OCI-M1 (cell line): ENCODE measurements at regions not wholly inside any gene's neighbourhood (a gene's known extent, or its start where the extent isn't known, plus 50 kb on each side); places are given as distances from the start of the nearest gene placed in this dataset.

ENCODE experiments used
- DNase-seq: peaks from one replicate; lab custom pipeline; 2025; lab: John Stamatoyannopoulos, UW

GRCh38 chr17:33777674-33778073, 477.4 kb upstream of the CCL2 start:
- no peak for DNase-seq

GRCh38 chr17:33778505-33779233, 476.4 kb upstream of the CCL2 start:
- no peak for DNase-seq

GRCh38 chr17:33779234-33779591, 475.9 kb upstream of the CCL2 start:
- peak; percentile 84 for DNase-seq

DNA sequence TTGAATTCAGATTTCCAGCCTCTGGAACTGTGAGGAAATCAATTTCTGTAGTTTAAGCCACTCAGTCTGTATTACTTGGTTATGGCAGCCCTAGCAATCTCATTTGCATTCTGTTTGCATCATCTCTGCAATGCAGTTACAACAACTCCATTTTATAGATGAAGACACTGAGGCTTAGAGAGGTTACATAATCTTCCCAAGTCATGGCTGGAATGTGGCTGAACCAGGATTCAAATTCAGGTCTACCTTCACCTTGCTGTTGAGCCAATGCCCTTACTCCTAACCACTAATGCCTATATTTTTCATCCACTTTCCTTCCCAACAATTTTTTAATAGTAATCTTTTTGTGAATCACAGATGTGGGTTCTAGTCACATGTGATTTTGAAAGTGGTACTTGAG, 469.8 kb upstream of the CCL2 start:
- DNase-seq, result no peak

DNA sequence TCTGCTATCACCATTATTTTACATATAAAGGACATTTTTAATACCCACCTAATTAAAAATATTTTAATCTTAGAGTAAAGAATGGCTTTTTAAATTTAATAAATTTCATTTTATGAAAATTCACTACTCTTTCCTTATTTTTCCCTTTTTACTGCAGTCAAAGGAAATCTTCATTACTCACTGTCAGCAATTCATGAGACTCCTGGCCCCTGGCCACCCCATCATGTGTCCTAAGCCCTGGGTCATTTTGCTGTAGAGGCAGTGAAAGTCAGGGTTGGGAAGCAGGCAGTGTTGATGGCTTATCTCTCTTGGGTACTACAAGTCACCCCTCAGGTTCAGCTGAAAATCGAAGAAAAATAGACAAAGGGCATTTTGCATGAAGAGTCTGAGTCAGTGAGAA, 468.6 kb upstream of the CCL2 start:
- no peak for DNase-seq

- DNase-seq, result no peak
These were observed 465.4 kb upstream of the CCL2 start for GRCh38 chr17:33789658-33790057.

- DNase-seq, result no peak
These were observed 457.9 kb upstream of the CCL2 start for GRCh38 chr17:33797181-33797580.

GRCh38 chr17:33798308-33798707, 456.8 kb upstream of the CCL2 start:
- DNase-seq, result no peak

DNA sequence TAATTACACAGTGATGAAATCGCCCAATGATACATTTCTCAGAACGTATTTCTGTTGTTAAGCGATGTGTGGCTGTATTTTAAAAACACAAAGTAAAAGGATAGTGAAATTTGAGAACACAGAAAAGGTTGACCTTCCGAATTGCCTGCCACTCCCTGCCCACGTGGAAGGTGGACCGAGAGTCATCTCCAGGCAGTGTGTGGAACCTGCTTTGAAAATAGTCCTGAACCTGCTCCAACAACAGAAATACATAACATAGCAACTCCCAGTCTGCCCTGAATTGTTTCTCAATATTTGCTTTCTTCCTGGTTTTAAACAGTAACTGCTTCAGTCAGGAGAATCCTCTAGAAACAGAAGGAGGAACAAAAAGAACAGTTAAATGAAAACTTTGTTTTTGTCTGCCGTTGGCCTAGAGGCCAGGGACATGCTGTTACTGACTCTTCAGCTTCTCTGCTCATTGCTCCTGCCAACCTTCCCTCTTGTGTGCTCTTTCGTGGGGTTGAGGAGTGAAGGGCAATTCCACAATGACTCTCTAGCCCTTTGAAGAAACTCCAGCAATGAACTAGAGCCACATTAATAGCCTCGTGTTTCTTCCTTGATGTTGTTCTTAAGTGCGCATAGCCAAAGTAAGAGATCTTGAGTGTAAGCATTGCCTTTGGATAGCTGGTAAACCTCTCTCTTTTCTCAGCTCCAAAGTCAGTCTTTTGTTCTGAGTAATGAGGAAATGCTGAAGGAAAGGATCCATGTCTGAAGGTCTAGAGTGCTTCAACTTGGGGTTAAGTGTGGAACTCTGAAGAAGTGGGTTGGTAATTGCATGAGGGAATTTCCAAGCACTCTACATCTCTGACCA, 452.5 kb upstream of the CCL2 start:
- DNase-seq, result no peak

- no peak for DNase-seq
These were observed 451.8 kb upstream of the CCL2 start for GRCh38 chr17:33803199-33803685.

DNA sequence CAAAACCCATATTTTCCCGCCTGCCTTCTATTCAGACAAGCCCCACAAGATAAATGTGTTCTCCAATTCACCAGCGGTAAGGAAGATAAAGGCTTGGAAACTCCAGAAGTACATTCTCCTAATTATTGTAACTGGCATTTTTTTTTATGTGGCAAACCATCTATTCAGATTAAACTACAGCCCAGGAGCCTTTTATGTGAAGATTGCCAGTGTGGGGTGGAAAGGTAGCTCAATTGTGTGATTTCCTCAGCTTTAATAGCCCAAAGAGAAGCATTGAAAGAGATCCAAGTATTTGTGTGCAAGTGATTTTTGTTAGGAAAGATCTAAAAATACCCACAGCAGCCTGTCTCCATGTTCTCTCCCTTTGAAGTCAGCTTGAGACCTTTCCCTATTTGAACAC, 451.4 kb upstream of the CCL2 start:
- DNase-seq, result no peak

DNA sequence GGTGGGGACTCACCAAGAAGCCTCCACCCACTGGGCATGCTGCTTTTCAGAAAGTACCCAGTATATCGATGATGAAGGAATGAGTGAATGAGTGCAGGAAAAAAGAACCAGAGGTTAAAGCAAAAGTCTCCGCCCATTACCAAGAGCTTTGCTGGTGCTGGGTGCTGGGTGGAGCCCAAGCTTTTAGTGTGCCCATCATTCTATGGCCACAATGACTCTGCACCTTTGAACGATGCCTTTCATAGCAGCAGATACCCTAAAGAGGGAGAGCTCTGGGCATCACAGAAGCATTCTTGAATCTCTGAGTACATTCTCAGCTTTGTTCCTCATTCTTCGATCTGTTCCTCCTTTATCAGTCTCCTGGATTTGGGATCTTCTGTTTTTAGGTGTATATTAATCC, 450.7 kb upstream of the CCL2 start:
- peak; percentile 32 for DNase-seq

- no peak for DNase-seq
These were observed 448.5 kb upstream of the CCL2 start for GRCh38 chr17:33806631-33807030.

DNA sequence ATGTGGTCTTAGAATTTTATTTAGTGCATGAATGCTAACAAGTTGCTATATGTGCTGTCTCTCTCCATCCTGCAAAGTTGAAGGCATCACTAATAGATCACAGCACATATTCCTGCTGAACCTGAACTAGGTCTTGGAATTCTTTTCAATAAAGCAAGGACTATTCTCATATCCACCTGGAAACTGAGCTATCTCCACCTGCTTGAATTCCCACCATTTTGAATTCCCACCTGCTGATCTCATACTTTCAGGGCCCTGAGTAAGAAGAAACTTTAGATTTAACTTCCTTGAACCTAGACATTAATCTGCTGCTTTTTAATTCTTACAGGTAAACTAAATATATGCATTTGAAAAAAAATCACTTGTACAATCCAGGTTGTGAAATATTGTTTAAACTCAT, 445.3 kb upstream of the CCL2 start:
- no peak for DNase-seq

DNA sequence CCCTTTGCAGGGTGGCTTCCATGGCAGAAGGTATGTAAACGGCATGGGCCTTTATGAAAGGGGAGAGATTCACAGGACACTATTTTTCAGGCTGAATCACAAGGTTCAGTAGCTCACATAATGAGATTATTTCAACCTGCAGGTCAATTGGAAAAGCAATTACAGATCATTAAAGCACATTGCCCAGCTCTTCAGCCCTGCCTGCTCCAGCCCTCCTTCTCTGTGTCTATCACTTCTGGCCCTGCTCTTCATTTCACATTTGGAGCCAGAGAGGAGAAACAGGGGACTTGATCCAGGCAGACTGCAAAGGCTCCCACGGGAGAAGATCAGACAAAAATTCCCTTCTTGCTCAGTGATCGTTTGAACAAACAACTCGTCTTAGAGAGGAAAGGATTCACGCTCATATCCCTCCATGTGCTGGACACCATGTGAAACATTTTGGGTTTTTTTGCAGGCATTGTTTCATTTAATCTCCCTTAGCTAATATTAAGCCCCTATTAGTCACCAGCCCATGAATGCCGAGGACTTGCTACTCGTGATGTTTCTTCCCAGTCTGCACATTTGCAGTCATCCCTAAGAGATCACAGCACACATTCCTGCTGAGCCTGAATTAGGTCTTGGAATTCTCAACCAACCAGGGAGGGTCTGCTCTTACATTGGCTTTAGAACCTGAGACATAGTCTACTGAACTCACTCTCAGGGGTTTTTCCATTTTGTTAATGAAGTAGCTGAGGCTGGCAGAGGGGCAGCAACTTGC, 443.9 kb upstream of the CCL2 start:
- no peak for DNase-seq

DNA sequence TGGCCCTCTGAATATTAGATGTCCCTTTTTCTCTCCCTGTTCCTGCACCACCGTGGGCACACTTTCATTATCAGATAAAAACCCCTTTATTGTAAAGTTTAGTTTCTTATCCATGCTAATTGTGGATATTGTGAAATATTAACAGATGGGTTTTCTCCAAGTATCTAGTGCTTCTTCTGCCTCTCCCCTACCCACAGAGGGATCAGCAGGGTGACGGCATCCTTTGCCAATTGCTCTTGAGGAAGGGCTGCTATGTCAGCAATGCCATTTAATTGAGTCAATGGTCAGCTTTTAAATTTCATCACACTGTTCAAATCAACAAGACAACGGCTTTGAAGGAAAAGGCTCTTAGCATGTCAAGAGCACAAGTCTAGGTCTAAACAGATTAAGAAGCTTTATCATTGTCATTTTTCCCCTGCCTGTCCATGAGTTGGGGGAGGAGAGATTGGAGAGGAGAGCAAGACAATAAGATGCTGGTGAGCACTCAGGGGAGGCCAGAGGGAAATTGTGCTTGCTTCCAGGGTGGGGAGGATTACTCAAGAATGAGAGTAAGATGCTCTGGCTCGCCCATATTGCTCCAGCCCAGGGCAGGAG, 443.0 kb upstream of the CCL2 start:
- no peak for DNase-seq

- no peak for DNase-seq
These were observed 440.2 kb upstream of the CCL2 start for GRCh38 chr17:33814852-33815251.

GRCh38 chr17:33816036-33816435, 439.0 kb upstream of the CCL2 start:
- DNase-seq, result no peak

DNA sequence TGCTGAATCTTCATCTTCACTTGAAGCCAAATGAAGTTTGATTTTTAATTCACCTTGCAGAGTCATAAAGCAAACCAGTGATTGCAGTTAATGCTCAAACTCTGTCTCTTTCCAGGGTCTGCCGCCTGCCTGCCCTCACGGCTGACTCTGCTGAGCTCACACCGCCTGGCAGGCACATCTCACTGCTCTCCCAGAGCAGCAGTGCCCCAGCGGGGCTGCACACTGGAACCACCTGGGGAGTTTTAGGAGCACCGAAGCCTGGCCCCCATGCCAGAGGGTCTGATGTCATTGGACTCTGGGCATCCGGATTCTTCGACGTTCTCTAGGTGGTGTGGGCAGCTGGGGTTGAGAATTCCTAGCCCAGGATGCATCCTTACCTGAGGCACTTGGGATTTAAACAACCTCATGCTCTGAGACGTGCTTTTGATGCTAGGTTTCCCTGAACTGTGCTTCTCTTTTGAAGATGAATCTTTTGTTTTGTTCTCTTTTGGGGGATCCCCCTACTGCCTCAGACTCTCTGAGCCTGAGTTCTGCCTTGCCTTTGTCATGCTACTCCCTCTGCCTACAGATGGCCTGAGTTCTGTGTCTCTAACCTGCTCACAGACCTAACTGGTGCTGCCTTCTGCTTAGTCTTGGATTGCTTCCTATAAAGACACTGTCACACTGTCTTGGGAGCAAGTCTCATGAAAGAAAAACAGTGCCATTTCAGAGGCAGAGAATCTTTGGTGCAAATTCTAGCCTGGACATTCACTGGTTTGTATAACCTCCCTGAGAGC, 438.1 kb upstream of the CCL2 start:
- no peak for DNase-seq

DNA sequence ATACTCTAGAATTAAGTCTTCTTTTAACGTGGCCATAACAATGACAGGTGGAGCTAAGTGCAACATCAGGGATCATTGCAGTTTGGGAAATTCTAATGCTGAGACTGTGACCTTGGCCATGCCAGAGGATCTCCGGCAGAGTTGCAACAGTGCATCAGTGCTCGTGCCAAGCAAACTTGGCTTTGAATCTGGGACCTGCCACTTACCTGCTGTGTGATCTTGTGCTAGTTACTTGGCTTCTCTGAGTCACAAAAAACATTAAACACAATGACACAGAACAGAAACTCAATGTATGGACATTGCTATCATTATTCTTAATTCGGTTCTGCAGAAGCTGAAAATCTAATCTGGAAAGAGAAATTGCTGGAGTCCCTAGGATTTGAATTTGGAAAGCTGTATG, 435.5 kb upstream of the CCL2 start:
- no peak for DNase-seq

GRCh38 chr17:33832262-33832661, 422.8 kb upstream of the CCL2 start:
- DNase-seq, result no peak

- DNase-seq, result no peak
These were observed 417.8 kb upstream of the CCL2 start for GRCh38 chr17:33837281-33837680.
